GM21717 (cell line): ENCODE measurements at regions not wholly inside any gene's neighbourhood (a gene's known extent, or its start where the extent isn't known, plus 50 kb on each side); places are given as distances from the start of the nearest gene placed in this dataset.

ENCODE experiments used
- ATAC-seq: cut with Tn5 transposase; IDR thresholded peaks from one replicate; pipeline ENCODE4 v1.9.1; 2021; ENCODE audit warnings: mild to moderate bottlenecking, moderate library complexity; ENCODE audit not compliant: unreplicated experiment

GRCh38 chr18:73797419-73797818, 350.2 kb downstream of the FBXO15 start:
- no peak for ATAC-seq

GRCh38 chr18:73793386-73793785, 354.2 kb downstream of the FBXO15 start:
- no peak for ATAC-seq

- no peak for ATAC-seq
Measured at GRCh38 chr18:73791081-73791480, 356.6 kb downstream of the FBXO15 start.

GRCh38 chr18:73790587-73790986, 357.0 kb downstream of the FBXO15 start:
- ATAC-seq, result no peak

GRCh38 chr18:73787316-73787715, 360.3 kb downstream of the FBXO15 start:
- ATAC-seq, result no peak

- no peak for ATAC-seq
Measured at GRCh38 chr18:73785300-73785699, 362.3 kb downstream of the FBXO15 start.

GRCh38 chr18:73784853-73785252, 362.8 kb downstream of the FBXO15 start:
- ATAC-seq, result no peak

GRCh38 chr18:73782405-73782804, 365.2 kb downstream of the FBXO15 start:
- no peak for ATAC-seq

- no peak for ATAC-seq
Measured at GRCh38 chr18:73780218-73780617, 367.4 kb downstream of the FBXO15 start.

GRCh38 chr18:73778032-73778359, 369.6 kb downstream of the FBXO15 start:
- no peak for ATAC-seq

GRCh38 chr18:73777356-73778031, 370.1 kb downstream of the FBXO15 start:
- no peak for ATAC-seq

GRCh38 chr18:73774811-73775509, 372.7 kb downstream of the FBXO15 start:
- ATAC-seq, result no peak

- ATAC-seq, result no peak
Measured at GRCh38 chr18:73768043-73768442, 379.6 kb downstream of the FBXO15 start.

- ATAC-seq, result no peak
Measured at GRCh38 chr18:73766910-73767515, 380.6 kb downstream of the FBXO15 start.

GRCh38 chr18:73758446-73758845, 389.2 kb downstream of the FBXO15 start:
- ATAC-seq, result no peak

GRCh38 chr18:73756256-73757091, 391.2 kb downstream of the FBXO15 start:
- ATAC-seq, result no peak

- no peak for ATAC-seq
Measured at GRCh38 chr18:73752965-73753364, 394.7 kb downstream of the FBXO15 start.

GRCh38 chr18:73752546-73752945, 395.1 kb downstream of the FBXO15 start:
- ATAC-seq, result no peak

GRCh38 chr18:73750052-73750451, 397.6 kb downstream of the FBXO15 start:
- no peak for ATAC-seq

- ATAC-seq, result no peak
Measured at GRCh38 chr18:73749304-73749703, 398.3 kb downstream of the FBXO15 start.

GRCh38 chr18:73748731-73749130, 398.9 kb downstream of the FBXO15 start:
- no peak for ATAC-seq
